ENCODE measurements at regions not wholly inside any gene's neighbourhood (a gene's known extent, or its start where the extent isn't known, plus 50 kb on each side); places are given as distances from the start of the nearest gene placed in this dataset.

GRCh38 chr13:22108283-22108942 is 437.5 kb downstream of the FGF9 start:
- in situ Hi-C loops (cut with HindIII; ENCODE audit: low pct_unique_long_range_greater_than_20kb, low sequenced_read_pairs): no loop called here
- Histone ChIP-seq H3K4me1 (ENCODE audit: control insufficient read depth, insufficient read depth, low read length) (no peaks in the 10 kb centered on the region), H3K27me3 (ENCODE audit: control insufficient read depth, insufficient read depth, low read length) (no peaks in the 10 kb centered on the region), H3K27ac (ENCODE audit: low read length) (no peak overlapping the region), H3K36me3 (ENCODE audit: control insufficient read depth, insufficient read depth, low read length) (no peaks in the 10 kb centered on the region), H3K4me3 (ENCODE audit: low read depth in 2 of 2, low read length in 2 of 2) (no peak overlapping the region), H3K9me3 (ENCODE audit: control insufficient read depth, insufficient read depth, low read depth, low read length) (no peaks in the 10 kb centered on the region)
- no peak for ATAC-seq
- no TSS peak for BruUV-seq (replicated peaks)
- intact Hi-C loops (cut with micrococcal nuclease; ENCODE audit: unreplicated experiment): no loop called here
- no peak for DNase-seq (ENCODE audit: low read depth, low spot score)
- TF ChIP-seq REST (IDR thresholded peaks at IDR 0.05; ENCODE audit: insufficient read depth in 1 of 2, low read depth in 2 of 2, low read length in 1 of 2) (no peak), TCF7L2 (IDR thresholded peaks at IDR 0.05; ENCODE audit: low read depth, low read length) (no peak), SIN3A (IDR thresholded peaks at IDR 0.05; ENCODE audit: borderline replicate concordance, insufficient read depth, low read depth, low read length) (no peak), CTCF (IDR thresholded peaks at IDR 0.05) (no peak), POLR2AphosphoS5 (IDR thresholded peaks at IDR 0.05; ENCODE audit: low read depth, low read length) (no peak)
- POLR2A ChIA-PET: no interaction called here
- CTCF ChIA-PET: no interaction called here

- ATAC-seq (no peak), DNase-seq (ENCODE audit: low read depth, low spot score) (no peak)
- Histone ChIP-seq H3K36me3 (ENCODE audit: control insufficient read depth, insufficient read depth, low read length) (no peaks in the 10 kb centered on the region), H3K27me3 (ENCODE audit: control insufficient read depth, insufficient read depth, low read length) (no peaks in the 10 kb centered on the region), H3K9me3 (ENCODE audit: control insufficient read depth, insufficient read depth, low read depth, low read length) (no peaks in the 10 kb centered on the region), H3K27ac (ENCODE audit: low read length) (no peak overlapping the region), H3K4me3 (ENCODE audit: low read depth in 2 of 2, low read length in 2 of 2) (no peak overlapping the region), H3K4me1 (ENCODE audit: control insufficient read depth, insufficient read depth, low read length) (no peaks in the 10 kb centered on the region)
- intact Hi-C loops (cut with micrococcal nuclease; ENCODE audit: unreplicated experiment) (no loop called here), in situ Hi-C loops (cut with HindIII; ENCODE audit: low pct_unique_long_range_greater_than_20kb, low sequenced_read_pairs) (no loop called here)
- TF ChIP-seq CTCF (IDR thresholded peaks at IDR 0.05) (no peak), POLR2AphosphoS5 (IDR thresholded peaks at IDR 0.05; ENCODE audit: low read depth, low read length) (no peak), SIN3A (IDR thresholded peaks at IDR 0.05; ENCODE audit: borderline replicate concordance, insufficient read depth, low read depth, low read length) (no peak), REST (IDR thresholded peaks at IDR 0.05; ENCODE audit: insufficient read depth in 1 of 2, low read depth in 2 of 2, low read length in 1 of 2) (no peak), TCF7L2 (IDR thresholded peaks at IDR 0.05; ENCODE audit: low read depth, low read length) (no peak)
- ChIA-PET POLR2A (no interaction called here), CTCF (no interaction called here)
- no TSS peak for BruUV-seq (replicated peaks)
Measured at GRCh38 chr13:22108979-22109378, 438.1 kb downstream of the FGF9 start.
